Ecto neural progenitor cell (in vitro differentiated cells): ENCODE measurements at regions not wholly inside any gene's neighbourhood (a gene's known extent, or its start where the extent isn't known, plus 50 kb on each side); places are given as distances from the start of the nearest gene placed in this dataset.
"Not testable (repeated sequence)": the region's sequence is repeated elsewhere in the genome, so short reads cannot be mapped to it uniquely, and the experiment has no call there.

Experiments used
- DNase-seq: peaks from one replicate; pipeline ENCODE4 v3.0.0-alpha.2; 2018; ENCODE audit warnings: low spot score

DNA sequence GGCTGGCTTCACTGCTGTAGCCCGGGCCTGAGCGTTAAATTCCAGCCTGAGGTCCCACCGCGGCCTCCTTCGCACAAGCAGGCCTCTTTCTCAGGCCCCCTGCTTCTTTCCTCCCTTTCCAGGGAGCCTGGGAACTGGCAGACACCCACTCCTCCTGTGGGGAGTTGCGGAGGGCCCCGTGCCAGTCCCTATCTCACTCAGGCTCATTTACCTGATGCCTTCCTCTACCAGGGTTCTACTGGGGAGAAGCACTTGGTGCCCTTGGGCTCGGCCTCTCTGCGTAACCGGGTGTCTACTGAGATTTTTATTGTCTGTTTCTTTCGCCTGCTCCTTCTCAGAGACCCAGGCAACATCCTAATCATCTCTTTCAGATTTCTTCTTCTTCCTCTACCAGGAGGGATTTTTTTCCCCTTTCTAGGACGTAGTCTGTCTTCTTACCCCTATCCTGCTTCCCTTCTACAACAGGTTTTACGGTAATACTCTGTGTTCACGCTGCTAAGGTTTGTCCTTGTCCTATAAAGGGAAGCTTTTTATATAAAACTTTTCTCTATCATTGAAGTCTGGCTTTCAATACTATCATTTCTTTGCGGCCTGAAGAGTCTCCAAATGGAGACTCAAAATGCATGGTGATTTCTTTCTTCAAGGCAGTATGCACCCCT, 135.4 kb upstream of the GPR12 start:
- DNase-seq, result no peak

DNA sequence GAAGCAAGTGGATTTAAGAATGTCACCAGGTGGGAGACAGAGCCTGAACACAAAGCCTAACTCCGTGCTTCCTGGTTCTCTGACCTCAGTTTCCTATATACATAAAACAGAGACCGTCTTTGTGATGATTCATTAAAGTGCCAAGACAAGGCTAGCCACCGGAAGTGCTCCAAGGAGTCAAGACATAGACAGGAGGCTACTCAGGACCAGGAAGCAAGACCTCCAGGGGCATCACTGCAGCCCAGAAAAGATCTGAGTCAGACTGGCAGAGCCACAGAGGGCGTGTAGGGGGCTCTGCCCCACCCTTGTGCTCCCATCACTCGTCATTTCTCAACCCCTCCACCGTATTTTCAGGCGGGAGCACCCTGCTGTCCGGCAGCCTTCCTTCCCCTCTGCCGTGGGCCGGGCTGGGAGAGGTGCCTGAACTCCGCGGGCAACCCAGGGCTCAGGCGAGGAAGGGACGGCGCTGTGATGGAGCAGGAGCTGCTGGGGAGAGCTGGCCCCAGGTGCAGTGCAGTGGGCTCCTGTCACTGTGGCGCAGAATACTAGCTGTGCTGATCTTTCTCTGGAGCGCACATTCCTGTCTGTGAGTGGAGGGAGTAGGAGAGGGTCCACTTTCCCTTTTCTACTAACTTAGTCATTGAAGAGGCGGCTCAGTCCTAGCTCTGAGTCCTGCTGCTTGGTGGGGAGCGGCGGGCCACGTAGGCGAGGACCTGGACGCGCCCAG, 134.7 kb upstream of the GPR12 start:
- no peak for DNase-seq

DNA sequence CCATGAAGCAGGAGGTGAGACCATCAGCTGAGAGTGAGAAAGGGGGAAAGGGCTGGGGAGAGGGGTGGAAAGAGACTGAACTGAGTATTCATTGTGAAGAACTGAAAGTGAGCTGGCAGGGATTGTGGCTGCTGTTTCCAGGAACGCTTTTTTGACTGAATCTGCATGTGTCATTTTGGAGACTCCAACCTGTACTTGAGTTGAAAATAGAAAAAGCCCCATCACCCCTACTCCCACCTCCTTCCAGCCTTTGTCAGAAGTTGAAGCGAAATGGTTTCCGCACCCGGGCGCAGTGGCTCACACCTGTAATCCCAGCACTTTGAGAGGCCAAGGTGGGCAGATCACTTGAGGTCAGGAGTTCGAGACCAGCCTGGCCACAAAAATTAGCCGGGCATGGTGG, 128.0 kb upstream of the GPR12 start:
- no peak for DNase-seq

DNA sequence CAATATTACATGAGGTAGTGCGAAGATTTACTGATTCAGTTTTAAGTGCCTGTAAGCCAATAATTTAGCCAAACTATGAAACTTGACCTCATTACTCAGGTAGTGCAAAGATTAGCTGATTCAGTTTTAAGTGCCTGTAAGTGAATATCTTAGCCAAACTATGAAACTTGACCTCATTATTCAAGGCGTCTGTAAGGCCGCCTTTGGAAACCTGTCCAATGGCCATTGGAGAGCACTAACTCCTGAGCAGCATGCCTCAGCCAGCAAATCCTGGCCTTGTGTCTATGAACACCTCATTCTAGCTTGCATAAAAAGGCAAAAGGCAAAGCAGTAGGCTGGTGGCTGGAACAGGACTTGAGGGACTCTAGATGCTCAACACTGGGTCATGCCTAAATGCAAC, 127.0 kb upstream of the GPR12 start:
- DNase-seq, result no peak

DNA sequence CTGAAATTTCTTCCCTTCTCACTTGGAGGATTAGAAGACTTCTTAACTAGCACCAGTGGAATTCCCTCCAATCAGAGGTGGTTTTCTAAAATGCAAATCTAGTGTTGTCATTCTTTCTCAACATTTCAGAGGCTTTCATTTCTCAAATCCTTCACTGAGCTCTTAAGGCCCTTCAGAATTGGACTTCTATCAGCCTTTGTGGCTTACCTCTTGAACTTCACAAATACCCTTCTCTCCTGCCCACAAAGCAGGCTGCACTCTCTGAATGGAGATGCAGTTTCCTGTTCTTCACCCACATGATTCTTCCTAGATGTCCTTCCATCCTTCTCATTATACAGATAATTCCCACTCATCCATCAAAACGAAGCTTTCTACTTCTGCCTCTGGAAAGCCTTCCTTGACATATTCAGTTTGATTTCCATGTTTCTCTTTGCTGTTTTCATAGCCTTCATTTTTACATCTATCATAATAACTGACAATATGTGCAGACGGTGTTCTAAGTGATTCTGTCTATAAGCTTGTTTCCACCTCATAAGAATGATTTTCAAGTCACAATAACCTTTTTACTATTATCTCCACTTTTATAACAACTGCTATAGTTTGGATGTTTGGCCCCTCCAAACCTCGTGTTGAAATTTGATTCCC, 123.1 kb upstream of the GPR12 start:
- DNase-seq, result no peak

DNA sequence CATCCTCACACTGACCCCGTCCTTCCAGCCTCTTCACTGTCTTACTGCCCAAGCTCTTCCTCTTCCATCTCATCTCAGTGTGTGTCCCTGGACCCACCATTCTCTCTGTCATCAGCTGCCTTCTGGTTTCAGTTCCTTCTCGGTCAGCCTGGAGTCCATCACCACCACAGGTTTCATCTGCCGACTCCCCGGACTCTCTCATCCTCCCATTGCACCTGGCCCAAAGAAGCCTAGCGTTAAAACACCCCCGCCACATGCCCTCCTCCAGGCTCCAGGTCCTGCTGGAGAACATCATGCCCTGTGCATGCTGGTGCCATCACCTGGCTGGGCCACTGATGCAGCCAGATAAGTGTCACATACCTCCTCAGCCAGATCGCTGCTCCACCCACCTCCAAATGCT, 122.1 kb upstream of the GPR12 start:
- DNase-seq, result no peak

DNA sequence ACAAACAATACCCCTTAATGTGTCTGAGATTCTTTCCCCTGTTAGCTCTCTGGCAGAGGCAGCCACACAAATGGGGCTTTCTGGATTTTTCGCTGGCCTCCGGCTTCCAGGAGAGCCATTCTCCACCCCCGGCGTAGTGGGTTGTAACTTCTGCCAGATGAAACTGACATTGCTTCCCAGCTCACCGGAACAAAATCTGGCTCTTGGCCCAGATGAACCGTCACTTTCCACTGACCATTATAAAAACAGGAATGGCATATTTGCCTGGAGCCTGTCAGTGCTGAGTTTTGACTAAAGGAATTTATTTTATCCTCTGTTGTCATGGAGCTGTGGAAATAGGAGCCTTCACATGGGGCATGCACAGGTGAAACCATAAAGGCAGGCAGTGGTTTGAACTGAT, 120.6 kb upstream of the GPR12 start:
- no peak for DNase-seq

DNA sequence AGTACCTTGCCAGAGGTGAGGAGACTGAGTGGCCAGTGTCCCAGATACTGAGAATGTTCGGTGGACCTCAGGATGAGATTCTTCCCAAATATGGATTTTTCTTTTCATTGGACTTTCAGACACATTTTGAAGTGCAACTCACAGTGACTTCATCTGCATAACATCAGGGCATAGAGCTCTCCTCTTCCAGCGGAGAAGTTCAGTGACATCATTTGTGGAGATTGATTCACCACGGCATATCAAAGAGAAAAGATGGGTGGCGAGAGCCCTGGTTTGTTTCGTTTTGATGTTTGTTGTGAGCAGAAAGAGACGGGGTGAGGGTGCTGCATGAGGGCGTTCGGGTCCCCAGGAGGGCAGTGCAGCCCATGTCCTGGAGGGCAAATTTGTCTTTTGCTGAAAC, 120.1 kb upstream of the GPR12 start:
- no peak for DNase-seq

DNA sequence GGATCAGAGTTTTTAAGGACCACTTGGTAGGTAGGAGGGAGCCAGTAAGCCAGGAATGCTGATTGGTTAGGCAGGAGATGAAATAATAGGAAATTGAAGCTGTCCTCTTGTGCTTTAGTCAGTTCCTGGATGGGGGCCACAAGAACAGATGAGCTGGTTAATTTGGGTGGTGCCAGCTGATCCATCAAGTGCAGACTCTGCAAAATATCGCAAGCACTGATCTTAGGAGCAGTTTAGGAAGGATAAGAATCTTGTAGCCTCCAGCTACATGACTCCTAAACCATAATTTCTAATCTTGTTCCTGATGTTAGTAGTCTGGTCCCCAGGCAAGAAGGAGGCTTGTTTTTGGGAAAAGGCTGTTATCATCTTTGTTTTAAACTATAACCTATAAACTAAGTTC, 117.9 kb upstream of the GPR12 start:
- no peak for DNase-seq

DNA sequence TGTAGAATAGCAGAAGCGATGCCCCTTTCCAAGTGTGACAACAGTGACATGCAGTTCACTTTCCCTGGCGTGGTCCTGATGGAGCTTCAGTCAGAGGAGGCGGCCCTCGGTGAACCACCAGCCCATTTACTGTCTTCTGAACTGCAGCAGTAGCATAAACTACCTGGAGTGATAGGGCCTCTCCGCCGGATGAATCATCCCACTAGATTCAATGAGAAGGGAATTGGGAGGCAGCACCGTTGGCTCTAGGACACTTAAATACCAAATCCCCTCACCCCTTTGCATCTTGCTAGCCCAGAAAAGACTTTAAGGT, 112.8 kb upstream of the GPR12 start:
- DNase-seq, result no peak

DNA sequence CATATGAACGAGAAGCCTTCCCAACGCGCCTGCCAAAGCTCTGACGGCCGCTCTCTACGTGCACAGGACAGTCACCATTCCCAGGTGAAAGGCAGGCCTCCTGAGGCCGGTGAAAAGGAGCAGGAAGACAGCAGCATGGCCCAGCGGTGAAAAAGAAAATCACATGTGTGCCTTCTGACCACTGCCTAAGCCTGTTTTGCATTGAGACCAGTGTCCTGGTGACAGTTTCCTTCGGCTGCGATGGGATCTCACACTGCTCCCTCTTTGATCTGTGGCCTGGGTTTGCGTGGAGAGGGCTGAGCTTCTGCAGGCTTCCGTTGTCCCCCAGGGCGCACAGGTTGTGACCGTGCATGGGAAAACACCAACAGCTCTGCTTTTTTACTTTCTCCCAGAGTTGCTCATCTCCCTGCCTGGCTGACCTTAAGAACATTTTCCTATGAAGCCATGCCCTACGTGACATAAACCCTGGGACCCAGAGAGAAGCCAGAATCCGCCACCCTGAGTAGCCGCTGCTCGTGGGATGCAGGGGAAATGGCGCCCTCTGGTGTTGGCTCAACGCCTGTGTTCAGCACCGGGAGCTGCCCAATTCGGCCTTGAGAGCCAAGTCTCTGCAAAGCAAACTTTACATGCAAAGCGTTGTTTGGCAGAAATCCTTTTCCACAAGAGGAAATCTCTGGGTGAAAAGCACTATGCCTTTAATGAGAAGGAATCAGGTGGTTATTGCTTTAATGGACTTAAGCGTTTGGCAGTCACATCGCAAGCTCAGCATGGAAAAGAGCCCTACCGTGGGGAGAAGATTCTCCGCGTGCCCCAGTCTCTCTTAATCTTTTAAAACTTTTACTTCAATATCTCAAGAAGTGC, 112.2 kb upstream of the GPR12 start:
- DNase-seq, result peak; percentile 86

DNA sequence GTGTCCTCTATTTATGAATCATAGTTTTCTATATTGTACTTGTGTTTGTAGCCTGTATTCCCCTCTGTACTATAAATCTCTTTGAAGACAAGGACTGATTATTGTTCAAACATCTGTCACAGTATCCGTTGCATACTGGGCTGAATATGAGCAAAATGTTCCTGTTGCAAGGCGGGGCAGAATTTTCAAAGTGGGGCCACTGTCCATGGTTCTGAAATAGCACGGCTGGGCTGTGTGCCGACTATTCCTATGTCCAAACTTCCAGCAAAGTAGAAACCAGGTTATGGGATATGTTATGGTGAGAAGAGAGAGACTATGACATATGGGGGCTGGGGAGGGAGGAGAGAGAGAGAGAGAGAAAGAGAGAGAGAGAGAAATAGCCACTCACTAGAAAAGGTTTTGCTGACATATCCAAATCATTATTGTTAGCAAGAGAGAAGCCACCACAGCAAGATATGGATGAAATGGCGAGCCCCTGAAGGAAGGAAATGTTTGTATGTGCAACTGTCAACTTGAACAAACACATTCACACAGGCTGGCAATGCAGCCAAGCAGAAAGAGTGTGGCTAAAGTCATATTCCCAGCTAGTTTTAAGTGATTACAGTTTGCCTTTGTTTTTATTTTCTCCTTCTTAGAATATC, 107.0 kb upstream of the GPR12 start:
- DNase-seq, result peak; percentile 56

DNA sequence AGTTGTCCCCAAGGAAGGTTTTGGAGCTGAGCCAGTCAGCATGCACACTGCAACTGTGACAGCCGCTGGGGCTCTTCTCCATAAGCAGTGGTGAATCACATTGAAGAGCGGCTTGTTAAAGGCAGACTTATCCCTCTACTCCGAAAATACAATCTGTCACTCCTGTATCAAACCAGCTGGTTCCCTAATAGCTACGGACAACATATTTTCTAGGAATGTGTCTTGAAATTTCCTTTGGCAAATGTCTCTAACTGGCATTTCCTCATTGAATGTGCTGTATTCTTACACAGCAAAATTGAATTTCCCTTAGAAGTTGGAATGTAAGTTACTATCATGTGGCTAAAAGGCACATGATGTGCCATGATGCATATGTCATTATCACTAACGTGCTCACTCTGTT, 104.0 kb upstream of the GPR12 start:
- no peak for DNase-seq

DNA sequence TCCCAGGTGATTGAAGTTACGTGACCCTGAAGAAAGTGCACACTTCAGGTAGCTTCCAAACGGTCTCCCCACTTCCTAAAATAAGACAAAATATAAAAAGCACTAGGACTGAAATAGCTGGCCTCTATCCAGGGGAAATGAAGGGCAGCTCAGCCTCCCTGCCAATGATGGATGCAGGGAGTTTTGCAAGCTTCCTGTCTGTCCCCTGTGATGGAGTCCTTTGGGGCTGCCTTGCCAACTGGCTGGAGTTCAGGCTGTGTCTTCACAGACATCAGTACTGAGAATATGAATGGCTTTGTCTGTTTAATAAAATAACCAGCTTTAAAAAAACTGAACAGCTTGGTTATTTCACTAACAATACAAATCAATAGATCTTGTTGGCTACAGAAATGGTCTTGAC, 101.4 kb upstream of the GPR12 start:
- DNase-seq, result no peak

DNA sequence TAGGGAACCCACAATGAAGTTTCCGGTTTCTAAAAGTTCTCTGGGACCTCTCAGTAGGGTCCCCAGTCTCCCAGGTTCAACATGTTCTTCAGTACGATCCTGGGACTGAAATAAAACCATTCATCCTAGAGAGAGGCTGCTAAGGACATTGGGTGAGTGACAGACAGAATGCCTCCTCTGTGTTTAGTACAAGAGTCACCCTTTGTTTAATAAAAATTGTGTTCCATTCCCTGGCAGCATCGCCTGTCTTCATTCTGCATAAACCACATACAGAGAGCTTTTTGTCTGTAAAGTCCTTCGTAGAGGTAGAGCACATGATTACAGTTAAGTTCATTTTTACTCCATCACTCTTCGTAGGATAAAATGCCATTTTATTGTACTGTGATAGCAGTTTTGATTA, 95.3 kb upstream of the GPR12 start:
- no peak for DNase-seq

DNA sequence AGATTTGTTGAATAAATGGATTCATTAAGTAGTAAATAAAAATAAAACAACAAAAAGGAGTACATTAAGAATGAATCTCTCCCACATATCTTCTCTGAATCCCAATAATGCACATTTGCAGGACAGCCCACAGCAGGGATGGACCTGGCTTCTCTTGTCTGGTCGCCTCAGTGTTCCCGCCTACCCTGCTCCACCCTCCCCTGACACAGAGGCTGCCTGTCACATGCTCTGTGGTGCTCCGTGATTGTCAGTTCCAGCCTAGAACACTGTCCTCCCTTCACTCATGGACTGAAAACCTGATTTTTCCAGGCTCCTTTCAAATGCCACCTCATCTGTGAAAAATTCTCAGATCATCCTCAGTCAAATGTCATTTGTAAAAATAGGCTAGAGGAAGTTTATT, 94.5 kb upstream of the GPR12 start:
- no peak for DNase-seq

DNA sequence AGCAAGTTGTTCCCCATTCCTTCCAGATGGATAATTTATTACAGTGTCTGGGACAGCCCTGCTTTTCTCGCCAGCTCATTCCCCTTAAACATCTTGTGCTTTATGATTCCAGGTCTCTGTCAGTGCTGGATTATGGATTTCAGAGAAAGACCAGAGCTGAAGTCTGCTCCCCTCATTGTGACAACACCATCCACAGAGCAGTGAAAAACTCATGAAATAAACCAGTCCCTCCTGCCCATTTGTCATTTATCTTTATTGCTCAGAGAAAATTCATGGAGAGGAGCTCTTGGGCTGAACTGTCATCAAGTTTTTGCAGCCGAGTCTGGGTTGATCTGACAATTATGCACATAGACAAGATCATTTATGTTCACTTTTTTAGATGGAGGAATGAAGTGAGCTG, 92.7 kb upstream of the GPR12 start:
- no peak for DNase-seq

DNA sequence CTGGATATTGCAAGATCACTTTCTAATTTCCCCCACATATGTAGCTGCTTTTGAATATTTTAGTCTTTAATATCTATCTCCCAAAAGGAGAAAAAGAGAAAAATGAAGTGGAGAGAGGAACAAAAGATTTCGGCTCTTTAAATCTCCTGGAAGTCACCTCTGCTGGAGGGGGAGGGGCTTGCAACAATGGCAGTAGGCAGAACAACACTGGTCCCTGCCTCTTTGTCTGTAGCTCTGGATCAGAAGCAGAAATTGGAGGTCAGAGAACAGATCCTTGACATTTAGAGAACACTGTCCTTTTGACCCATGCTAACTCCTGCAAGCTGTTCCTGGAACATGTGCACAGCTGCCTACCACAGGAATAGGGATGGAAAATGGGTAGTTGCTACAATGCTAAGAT, 86.7 kb upstream of the GPR12 start:
- DNase-seq, result no peak

DNA sequence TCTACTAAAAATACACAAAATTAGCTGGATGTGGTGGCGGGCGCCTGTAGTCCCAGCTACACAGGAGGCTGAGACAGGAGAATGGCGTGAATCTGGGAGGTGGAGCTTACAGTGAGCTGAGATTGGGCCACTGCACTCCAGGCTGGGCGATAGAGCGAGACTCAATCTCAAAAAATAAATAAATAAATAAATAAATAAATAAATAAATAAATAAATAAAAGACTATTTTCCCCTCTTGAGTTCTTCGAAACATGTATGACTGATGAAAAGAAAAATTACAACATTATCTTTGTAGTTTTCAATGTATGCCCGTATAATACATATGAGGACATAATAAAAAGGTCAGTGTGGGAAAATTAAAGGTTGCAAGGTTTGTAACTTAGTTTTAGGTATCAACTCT, 84.5 kb upstream of the GPR12 start:
- not testable (repeated sequence) for DNase-seq

DNA sequence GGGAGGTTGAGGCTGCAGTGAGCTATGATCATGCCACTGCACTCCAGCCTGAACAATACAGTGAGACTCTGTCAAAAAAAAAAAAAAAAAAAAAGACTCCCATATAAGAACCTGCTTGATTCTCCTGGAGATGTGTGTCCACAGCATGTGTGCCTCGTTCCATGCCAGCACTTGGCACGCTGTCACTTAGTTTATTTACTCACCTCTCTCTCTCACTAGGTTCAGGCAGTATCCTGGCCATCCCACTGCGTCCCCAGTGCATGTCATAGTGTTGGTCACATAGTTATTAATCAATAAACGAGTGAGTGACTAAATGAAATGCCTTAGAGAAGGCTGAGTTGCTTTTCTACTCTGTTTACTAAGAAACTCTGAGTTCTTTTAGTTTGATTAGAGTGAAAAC, 79.1 kb upstream of the GPR12 start:
- no peak for DNase-seq

DNA sequence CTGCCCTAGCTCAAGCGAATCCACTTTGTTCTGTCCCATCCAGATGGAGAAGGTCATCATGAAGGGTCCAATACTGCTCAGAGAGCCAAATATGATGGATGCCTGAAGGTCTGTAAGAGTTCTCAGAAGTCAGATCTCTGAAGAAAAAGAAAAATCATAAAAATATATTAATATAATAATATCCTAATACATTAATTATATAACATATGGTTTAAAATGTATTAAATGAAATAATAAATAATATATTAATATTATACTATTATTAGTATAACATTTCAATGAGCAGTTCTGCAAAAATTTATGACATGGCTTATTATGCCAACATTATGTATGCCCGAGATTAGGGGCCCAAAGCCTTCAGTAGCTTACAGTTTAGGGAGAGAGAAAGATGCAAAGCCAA, 78.2 kb upstream of the GPR12 start:
- no peak for DNase-seq

DNA sequence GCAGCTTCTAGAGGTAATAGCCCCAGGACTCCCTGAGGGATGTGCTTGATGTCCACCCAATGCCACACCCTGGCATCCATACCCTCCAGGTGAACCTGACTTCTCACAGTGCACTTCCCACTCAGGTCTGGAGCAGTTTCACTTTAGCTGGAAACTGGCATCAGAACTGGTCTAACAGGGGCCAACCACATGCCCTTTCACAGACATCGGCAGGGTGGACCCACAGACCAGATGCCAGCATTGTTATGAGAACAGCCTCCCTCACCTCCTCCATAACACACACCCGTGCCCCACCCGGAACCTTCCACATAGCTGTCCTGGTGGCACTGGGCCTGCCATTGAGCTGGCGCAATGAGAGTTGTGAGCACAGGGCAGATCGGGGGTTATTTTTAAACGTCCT, 77.4 kb upstream of the GPR12 start:
- DNase-seq, result no peak
